T-helper 1 cell treated with Interleukin-12 subunit alpha and Interleukin-12 subunit beta and Interleukin-4 antibody, amounts not matched to agents 30 μg/mL and 1 μg/mL, for 36 hours (primary cell): ENCODE measurements at regions not wholly inside any gene's neighbourhood (a gene's known extent, or its start where the extent isn't known, plus 50 kb on each side); places are given as distances from the start of the nearest gene placed in this dataset.

ENCODE experiments used
- H3K27ac Mint-ChIP-seq: one replicate; pipeline ENCODE4 v1.8.0; 2021; ENCODE audit warnings: mild to moderate bottlenecking, mixed read lengths
- H3K27me3 Mint-ChIP-seq: one replicate; pipeline ENCODE4 v1.8.0; 2021; ENCODE audit warnings: low read depth, mixed read lengths
- H3K36me3 Mint-ChIP-seq: one replicate; pipeline ENCODE4 v1.8.0; 2021; ENCODE audit warnings: low read depth, mixed read lengths
- H3K4me1 Mint-ChIP-seq: one replicate; pipeline ENCODE4 v1.8.0; 2021; ENCODE audit warnings: low read depth, mixed read lengths
- H3K4me3 Mint-ChIP-seq: one replicate; pipeline ENCODE4 v1.8.0; 2021; ENCODE audit warnings: mild to moderate bottlenecking, moderate library complexity, mixed read lengths
- H3K9me3 Mint-ChIP-seq: one replicate; pipeline ENCODE4 v1.8.0; 2021; ENCODE audit warnings: mixed read lengths

GRCh38 chr10:8437896-8438295 lies 383.4 kb downstream of the GATA3 start:
- Mint-ChIP-seq H3K4me3 (no peak overlapping the region), H3K27ac (no peak overlapping the region)

GRCh38 chr10:8438603-8439002 lies 384.1 kb downstream of the GATA3 start:
- H3K27ac Mint-ChIP-seq, result no peak overlapping the region
- H3K9me3 Mint-ChIP-seq, result no peaks in the 10 kb centered on the region
- H3K4me3 Mint-ChIP-seq, result no peak overlapping the region
- peaks cover 22% of the 10 kb centered on the region for H3K4me1 Mint-ChIP-seq
- H3K36me3 Mint-ChIP-seq, result peaks cover 1% of the 10 kb centered on the region
- H3K27me3 Mint-ChIP-seq, result peaks cover 42% of the 10 kb centered on the region

More at GRCh38 chr10:8437896-8438295, 383.4 kb downstream of the GATA3 start:
- Mint-ChIP-seq H3K9me3 (no peaks in the 10 kb centered on the region), H3K4me1 (peaks cover 22% of the 10 kb centered on the region), H3K27me3 (peaks cover 35% of the 10 kb centered on the region), H3K36me3 (peaks cover 1% of the 10 kb centered on the region)

- Mint-ChIP-seq H3K9me3 (no peaks in the 10 kb centered on the region), H3K27ac (no peak overlapping the region), H3K27me3 (peaks cover 47% of the 10 kb centered on the region), H3K4me3 (no peak overlapping the region), H3K36me3 (peaks cover 1% of the 10 kb centered on the region), H3K4me1 (peaks cover 22% of the 10 kb centered on the region)
These were observed 384.6 kb downstream of the GATA3 start for GRCh38 chr10:8439040-8439439.

GRCh38 chr10:8444630-8445029 lies 390.1 kb downstream of the GATA3 start:
- Mint-ChIP-seq H3K4me3 (no peak overlapping the region), H3K27ac (no peak overlapping the region)

GRCh38 chr10:8445353-8445752 lies 390.9 kb downstream of the GATA3 start:
- no peak overlapping the region for H3K27ac Mint-ChIP-seq
- H3K27me3 Mint-ChIP-seq, result peaks cover 48% of the 10 kb centered on the region
- peaks cover under 1% of the 10 kb centered on the region for H3K4me1 Mint-ChIP-seq
- no peaks in the 10 kb centered on the region for H3K36me3 Mint-ChIP-seq
- H3K9me3 Mint-ChIP-seq, result no peaks in the 10 kb centered on the region
- H3K4me3 Mint-ChIP-seq, result no peak overlapping the region

More at GRCh38 chr10:8444630-8445029, 390.1 kb downstream of the GATA3 start:
- no peaks in the 10 kb centered on the region for H3K9me3 Mint-ChIP-seq
- peaks cover 45% of the 10 kb centered on the region for H3K27me3 Mint-ChIP-seq
- peaks cover 2% of the 10 kb centered on the region for H3K4me1 Mint-ChIP-seq
- H3K36me3 Mint-ChIP-seq, result no peaks in the 10 kb centered on the region

GRCh38 chr10:8449909-8450308 lies 395.4 kb downstream of the GATA3 start:
- H3K4me3 Mint-ChIP-seq, result no peak overlapping the region
- H3K36me3 Mint-ChIP-seq, result no peaks in the 10 kb centered on the region
- H3K9me3 Mint-ChIP-seq, result no peaks in the 10 kb centered on the region
- H3K27me3 Mint-ChIP-seq, result peaks cover 25% of the 10 kb centered on the region
- no peak overlapping the region for H3K27ac Mint-ChIP-seq
- peaks cover 8% of the 10 kb centered on the region for H3K4me1 Mint-ChIP-seq

- Mint-ChIP-seq H3K27ac (no peak overlapping the region), H3K4me3 (no peak overlapping the region), H3K9me3 (peaks cover 3% of the 10 kb centered on the region), H3K27me3 (peaks cover 38% of the 10 kb centered on the region), H3K36me3 (no peaks in the 10 kb centered on the region), H3K4me1 (peaks cover 8% of the 10 kb centered on the region)
These were observed 399.1 kb downstream of the GATA3 start for GRCh38 chr10:8453587-8453986.

- H3K4me3 Mint-ChIP-seq, result no peak overlapping the region
- peaks cover 8% of the 10 kb centered on the region for H3K4me1 Mint-ChIP-seq
- no peak overlapping the region for H3K27ac Mint-ChIP-seq
- H3K9me3 Mint-ChIP-seq, result peaks cover 3% of the 10 kb centered on the region
- H3K36me3 Mint-ChIP-seq, result no peaks in the 10 kb centered on the region
- peaks cover 42% of the 10 kb centered on the region for H3K27me3 Mint-ChIP-seq
These were observed 399.9 kb downstream of the GATA3 start for GRCh38 chr10:8454357-8454756.

GRCh38 chr10:8455181-8455580 lies 400.7 kb downstream of the GATA3 start:
- Mint-ChIP-seq H3K27ac (no peak overlapping the region), H3K36me3 (no peaks in the 10 kb centered on the region), H3K9me3 (peaks cover 3% of the 10 kb centered on the region), H3K4me3 (no peak overlapping the region), H3K27me3 (peaks cover 36% of the 10 kb centered on the region), H3K4me1 (peaks cover 8% of the 10 kb centered on the region)

- Mint-ChIP-seq H3K9me3 (peaks cover 3% of the 10 kb centered on the region), H3K27ac (no peak overlapping the region), H3K4me3 (no peak overlapping the region), H3K27me3 (peaks cover 33% of the 10 kb centered on the region), H3K36me3 (no peaks in the 10 kb centered on the region), H3K4me1 (peaks cover 8% of the 10 kb centered on the region)
These were observed 401.9 kb downstream of the GATA3 start for GRCh38 chr10:8456386-8456785.

GRCh38 chr10:8460626-8461025 lies 406.1 kb downstream of the GATA3 start:
- peaks cover 3% of the 10 kb centered on the region for H3K9me3 Mint-ChIP-seq
- no peaks in the 10 kb centered on the region for H3K36me3 Mint-ChIP-seq
- no peak overlapping the region for H3K27ac Mint-ChIP-seq
- peaks cover 4% of the 10 kb centered on the region for H3K4me1 Mint-ChIP-seq
- no peak overlapping the region for H3K4me3 Mint-ChIP-seq
- peaks cover 38% of the 10 kb centered on the region for H3K27me3 Mint-ChIP-seq

- H3K9me3 Mint-ChIP-seq, result no peaks in the 10 kb centered on the region
- H3K27ac Mint-ChIP-seq, result no peak overlapping the region
- peaks cover 4% of the 10 kb centered on the region for H3K4me1 Mint-ChIP-seq
- peaks cover 46% of the 10 kb centered on the region for H3K27me3 Mint-ChIP-seq
- H3K36me3 Mint-ChIP-seq, result no peaks in the 10 kb centered on the region
- no peak overlapping the region for H3K4me3 Mint-ChIP-seq
These were observed 408.1 kb downstream of the GATA3 start for GRCh38 chr10:8462565-8462964.

- Mint-ChIP-seq H3K9me3 (no peaks in the 10 kb centered on the region), H3K27ac (no peak overlapping the region), H3K4me3 (no peak overlapping the region), H3K27me3 (peaks cover 43% of the 10 kb centered on the region), H3K36me3 (no peaks in the 10 kb centered on the region), H3K4me1 (peaks cover 4% of the 10 kb centered on the region)
These were observed 409.4 kb downstream of the GATA3 start for GRCh38 chr10:8463853-8464252.

GRCh38 chr10:8468477-8468876 lies 414.0 kb downstream of the GATA3 start:
- no peak overlapping the region for H3K27ac Mint-ChIP-seq
- no peaks in the 10 kb centered on the region for H3K9me3 Mint-ChIP-seq
- no peak overlapping the region for H3K4me3 Mint-ChIP-seq
- peaks cover 3% of the 10 kb centered on the region for H3K36me3 Mint-ChIP-seq
- peaks cover 45% of the 10 kb centered on the region for H3K27me3 Mint-ChIP-seq
- no peaks in the 10 kb centered on the region for H3K4me1 Mint-ChIP-seq

GRCh38 chr10:8473205-8473604 lies 418.7 kb downstream of the GATA3 start:
- no peak overlapping the region for H3K4me3 Mint-ChIP-seq
- no peaks in the 10 kb centered on the region for H3K4me1 Mint-ChIP-seq
- peaks cover 8% of the 10 kb centered on the region for H3K9me3 Mint-ChIP-seq
- H3K36me3 Mint-ChIP-seq, result peaks cover 3% of the 10 kb centered on the region
- no peak overlapping the region for H3K27ac Mint-ChIP-seq
- H3K27me3 Mint-ChIP-seq, result peaks cover 47% of the 10 kb centered on the region

GRCh38 chr10:8477300-8477699 lies 422.8 kb downstream of the GATA3 start:
- H3K27ac Mint-ChIP-seq, result no peak overlapping the region
- no peak overlapping the region for H3K4me3 Mint-ChIP-seq
- H3K4me1 Mint-ChIP-seq, result no peaks in the 10 kb centered on the region
- peaks cover under 1% of the 10 kb centered on the region for H3K36me3 Mint-ChIP-seq
- H3K27me3 Mint-ChIP-seq, result peaks cover 50% of the 10 kb centered on the region
- peaks cover 8% of the 10 kb centered on the region for H3K9me3 Mint-ChIP-seq
